Left renal pelvis (tissue), 4 donors: ENCODE measurements at regions not wholly inside any gene's neighbourhood (a gene's known extent, or its start where the extent isn't known, plus 50 kb on each side); places are given as distances from the start of the nearest gene placed in this dataset.

Source experiments
- DNase-seq, 4 donors: peaks; one replicate each; pipeline ENCODE4 v3.0.0-alpha.2; 2013; ENCODE audit warnings: low read depth in 4 of 4, low spot score in 3 of 4

DNA sequence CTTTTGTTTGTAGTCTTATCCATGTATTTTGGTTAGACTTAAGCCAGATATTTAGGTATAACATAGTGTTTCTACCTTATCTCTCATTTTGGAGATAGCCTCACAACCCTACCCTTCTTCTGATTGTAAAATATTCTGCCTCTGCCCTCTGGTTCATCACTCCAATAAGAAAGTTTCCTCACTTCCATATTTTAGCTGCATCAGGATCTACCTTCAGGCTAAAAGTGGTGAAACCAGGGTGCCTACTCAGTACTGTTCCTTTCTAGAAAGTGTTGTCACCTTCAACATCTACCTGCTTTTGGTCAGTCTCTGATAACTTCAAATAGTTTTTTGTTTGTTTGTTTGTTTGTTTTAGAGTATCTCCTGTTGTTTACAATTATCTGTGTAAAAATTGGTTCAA, 294.6 kb downstream of the ANXA1 start:
- DNase-seq: no peak

- no peak for DNase-seq
Measured at GRCh38 chr9:73451003-73451402, 299.3 kb downstream of the ANXA1 start.

GRCh38 chr9:73459817-73460216, 308.2 kb downstream of the ANXA1 start:
- DNase-seq: no peak

DNA sequence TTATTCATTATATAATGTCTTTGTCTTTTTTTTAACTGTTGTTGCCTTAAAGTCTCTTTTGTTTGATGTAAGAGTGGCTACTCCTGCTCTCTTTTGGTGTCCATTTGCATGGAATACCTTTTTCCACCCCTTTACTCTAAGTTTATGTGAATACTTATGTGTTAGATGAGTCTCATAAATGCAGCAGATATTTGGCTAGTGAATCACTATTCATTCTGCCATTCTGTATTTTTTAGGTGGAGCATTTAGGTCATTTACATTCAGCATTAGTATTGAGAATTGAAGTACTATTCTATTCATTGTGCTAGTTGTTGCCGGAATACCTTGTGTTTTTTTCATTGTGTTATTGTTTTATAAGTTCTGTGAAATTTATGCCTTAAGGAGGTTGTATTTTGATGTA, 317.1 kb downstream of the ANXA1 start:
- no peak for DNase-seq

GRCh38 chr9:73470766-73471165, 319.1 kb downstream of the ANXA1 start:
- no peak for DNase-seq

DNA sequence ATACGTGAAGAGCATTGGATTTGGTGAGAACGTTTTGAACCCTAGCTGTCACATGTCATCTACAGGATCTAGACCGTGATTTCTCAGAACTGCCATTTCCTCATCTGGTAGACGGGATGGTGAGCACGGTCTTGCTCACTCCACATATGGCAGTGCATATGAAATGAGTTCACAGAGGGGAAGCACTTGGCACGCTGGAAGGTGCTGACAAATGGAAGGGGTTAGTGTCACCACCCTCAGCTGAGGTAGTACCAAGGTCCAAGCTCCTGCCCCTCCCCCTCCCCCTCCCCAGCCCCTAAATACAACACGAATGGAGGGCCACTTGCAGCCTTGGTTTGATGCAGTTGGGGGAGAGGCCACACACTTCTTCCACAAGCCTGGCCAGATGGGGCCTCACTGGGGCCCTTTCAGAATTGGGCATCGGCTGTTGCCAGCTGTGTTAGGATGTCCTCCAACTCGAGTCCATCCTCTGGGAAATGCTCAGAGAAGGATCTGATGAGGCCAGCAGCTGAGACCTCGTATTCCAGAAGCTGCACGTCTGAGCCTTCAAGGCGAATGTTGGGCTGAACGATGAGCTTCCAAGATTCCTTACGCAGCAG, 322.4 kb downstream of the ANXA1 start:
- no peak for DNase-seq

DNA sequence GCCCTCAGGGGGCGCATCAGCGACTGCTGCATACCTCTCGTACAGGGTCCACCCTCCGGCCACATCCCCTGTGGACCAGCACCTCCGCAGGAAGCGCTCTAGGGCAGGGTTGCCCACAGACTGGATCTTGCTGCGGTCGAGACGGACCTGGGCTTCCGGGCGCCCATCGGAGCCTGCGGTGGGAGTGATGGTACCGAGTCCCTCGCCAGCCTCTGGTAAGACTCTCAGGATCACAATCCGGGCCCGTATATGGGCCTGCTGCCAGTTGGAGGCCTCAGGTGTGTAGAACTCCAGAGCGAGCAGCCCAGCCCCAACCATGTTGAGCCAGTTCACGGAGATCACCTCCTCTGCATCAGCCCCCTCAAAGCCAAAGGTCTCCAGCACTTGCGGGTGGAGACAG, 323.0 kb downstream of the ANXA1 start:
- DNase-seq: no peak

DNA sequence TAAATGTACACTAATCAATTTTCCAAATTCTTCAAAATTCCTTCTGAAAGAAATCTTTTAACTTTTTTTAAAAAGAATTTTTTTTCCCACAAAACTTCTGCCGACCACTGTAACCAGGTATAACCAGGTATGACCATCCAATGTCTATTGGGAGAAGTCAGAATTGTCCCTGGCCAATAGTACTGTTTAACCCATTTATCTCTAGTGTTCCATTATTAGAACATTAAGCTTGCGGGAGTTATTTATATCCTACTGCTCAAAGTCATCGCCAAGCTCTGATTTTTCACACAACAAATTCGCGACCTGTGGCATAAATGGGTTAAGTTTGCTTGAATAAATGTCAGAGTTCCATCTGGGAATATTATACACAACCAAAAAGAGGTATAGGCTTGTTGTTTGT, 343.2 kb downstream of the ANXA1 start:
- DNase-seq: no peak

DNA sequence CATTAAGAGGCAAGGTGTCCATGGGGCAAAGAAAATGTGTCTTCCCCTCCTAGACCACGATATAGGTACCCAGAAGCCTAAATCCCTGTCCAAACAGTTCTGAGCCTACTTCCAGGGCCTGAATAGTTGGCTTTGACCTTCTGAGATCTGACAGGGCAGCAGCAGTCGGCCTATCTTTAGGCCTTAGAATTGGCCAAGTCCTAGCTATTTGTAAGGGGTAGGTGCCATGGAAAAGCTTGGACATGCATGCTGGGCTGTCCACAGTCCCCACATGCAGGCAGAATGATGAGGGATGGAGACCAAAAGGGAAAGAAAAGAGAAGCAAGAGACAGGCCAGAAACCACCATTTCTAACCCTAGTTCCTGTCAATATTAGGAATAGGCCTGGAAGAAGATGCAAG, 346.1 kb downstream of the ANXA1 start:
- DNase-seq: no peak

GRCh38 chr9:73515216-73515615, 363.6 kb downstream of the ANXA1 start:
- DNase-seq: no peak

- DNase-seq: no peak
Measured at GRCh38 chr9:73523391-73523790, 371.7 kb downstream of the ANXA1 start.

DNA sequence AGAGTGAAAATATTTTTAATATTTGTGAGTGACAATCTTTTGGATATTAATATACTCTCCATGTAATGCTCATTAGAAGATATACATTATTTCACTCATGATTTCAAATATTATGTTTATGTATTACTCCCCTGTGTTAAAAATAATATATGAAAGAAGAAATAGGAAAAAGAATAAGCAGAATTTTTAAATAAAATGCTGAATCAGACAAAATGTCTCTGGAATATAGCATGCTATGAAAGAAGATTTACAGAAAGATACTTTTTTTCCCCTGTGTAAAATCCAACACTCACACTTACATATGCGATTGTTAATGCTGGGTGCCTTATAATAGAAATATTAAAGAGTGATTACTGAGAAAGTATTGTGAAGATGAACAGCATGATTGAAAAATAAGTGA, 373.7 kb downstream of the ANXA1 start:
- DNase-seq: no peak

DNA sequence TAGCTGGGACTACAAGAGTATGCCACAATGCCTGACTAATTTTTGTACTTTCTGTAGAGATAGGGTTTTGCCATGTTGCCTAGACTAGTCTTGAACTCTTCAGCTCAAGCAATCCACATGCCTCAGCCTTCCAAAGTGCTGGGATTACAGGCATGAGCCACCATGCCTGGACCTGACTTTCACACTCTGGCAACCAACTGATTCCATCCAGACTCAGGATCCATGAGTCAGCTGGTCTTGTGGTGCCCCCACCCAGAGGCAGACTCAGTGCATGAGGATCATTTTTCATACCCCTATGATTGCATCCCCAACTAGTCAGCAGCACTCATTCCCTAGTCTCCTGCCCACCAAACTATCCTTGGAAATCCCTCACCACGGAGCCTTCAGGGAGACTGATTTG, 375.9 kb downstream of the ANXA1 start:
- DNase-seq: no peak

DNA sequence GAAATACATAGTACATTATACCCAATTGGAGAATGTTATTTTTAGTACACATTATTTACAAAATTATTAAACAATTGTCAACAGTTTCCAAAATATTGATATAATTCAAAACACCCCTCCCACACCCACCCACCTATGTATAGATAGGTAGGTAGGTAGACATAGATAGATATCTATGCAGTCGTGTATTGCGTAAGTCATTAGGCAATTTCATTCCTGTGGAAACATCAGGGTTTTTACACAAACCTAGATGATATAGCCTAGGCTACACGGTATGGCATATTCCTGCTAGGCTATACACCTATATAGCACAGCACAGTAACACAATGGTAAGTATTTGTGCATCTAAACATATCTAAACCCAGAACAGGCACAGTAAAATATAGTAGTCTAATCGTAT, 377.3 kb downstream of the ANXA1 start:
- no peak for DNase-seq

DNA sequence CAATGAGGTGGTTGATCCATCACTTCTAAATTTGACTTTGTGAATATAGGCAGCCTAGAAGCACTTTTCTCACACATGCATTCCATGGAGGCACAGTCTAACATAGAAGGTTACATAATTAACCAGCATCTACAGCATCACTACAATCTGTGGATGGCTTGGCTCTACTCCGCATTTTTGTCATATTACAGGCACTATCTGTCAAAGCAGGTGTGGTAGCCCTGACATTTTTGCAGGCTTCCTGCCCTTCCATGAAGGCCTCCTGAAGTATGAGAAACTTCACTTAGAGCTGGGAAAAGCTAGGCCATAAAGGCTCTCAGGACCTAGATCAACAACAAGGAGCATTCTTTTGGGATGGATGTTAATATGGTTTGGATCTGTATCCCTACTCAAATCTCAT, 378.0 kb downstream of the ANXA1 start:
- no peak for DNase-seq

GRCh38 chr9:73531051-73531532, 379.4 kb downstream of the ANXA1 start:
- DNase-seq: no peak

GRCh38 chr9:73531658-73532057, 380.0 kb downstream of the ANXA1 start:
- no peak for DNase-seq

DNA sequence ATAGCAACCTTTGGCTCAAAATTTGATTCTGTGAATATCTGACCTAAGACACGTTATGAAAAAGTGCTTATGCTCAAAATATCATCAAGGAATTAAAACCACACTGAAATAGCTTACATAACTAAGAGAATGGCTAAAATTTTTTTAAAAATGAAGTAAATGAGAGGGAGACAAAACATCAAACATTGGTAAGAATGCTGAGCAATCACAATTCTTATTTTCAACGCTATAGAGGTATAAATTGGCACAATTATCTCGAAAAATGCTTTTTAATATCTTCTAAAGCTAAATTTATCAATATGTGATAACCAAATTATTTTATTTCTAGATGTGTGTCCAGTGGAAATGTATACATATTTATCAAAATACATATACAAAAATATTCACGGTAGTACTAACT, 381.3 kb downstream of the ANXA1 start:
- DNase-seq: no peak

DNA sequence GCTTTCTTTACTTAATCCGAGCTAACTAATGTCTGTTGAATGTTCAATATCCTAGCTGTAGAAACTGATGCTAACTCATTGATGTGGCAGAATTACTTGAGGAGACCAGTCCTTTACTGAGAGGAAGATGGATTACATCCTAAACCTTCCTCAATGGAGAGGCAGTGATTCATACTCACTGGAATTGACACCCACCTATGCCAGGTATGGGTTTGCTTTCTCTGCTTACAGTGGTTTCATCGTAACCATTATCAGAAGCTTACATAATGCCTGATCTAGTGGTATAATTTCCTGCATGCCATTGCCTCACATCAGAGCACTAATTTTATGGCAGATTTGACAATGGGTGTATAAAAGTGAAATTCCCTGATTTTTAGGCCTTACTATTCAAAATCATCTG, 384.7 kb downstream of the ANXA1 start:
- no peak for DNase-seq

GRCh38 chr9:73537561-73537960, 385.9 kb downstream of the ANXA1 start:
- DNase-seq: no peak

DNA sequence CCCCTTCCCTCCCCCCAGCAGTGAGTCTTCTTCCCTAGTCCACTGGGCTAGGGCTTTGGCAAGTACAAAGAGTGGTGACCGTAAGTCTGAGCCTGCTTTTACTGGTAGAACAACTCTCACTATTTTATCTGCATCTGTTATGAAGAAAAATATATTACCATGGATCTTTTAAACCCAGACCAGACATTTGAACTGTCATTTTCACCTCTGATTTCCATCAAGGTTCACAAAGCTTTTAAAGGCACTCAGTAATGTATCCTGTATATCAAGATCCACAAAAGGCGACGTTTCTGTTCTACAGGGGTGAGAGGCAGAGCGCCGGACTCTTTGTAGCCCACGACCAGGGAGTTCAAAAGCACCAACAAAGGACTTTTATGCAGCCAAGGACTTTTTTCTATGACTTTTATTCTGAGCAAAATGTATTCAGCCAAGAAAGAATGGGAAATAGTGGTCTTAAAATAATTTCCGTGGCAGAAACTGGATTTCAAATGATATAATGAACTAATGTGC, 388.3 kb downstream of the ANXA1 start:
- DNase-seq: no peak

GRCh38 chr9:73541923-73542322, 390.3 kb downstream of the ANXA1 start:
- DNase-seq: no peak

GRCh38 chr9:73543727-73544126, 392.1 kb downstream of the ANXA1 start:
- DNase-seq: no peak
